NT2/D1 (cell line): ENCODE measurements at regions not wholly inside any gene's neighbourhood (a gene's known extent, or its start where the extent isn't known, plus 50 kb on each side); places are given as distances from the start of the nearest gene placed in this dataset.

ENCODE experiments used
- YY1 ChIP-seq: IDR thresholded peaks from 2 replicates; pipeline ENCODE4 v1.6.1; 2011; ENCODE audit not compliant: insufficient read length, insufficient read depth
- ZNF274 ChIP-seq: IDR thresholded peaks from 2 replicates; pipeline ENCODE4 v1.6.1; 2011; ENCODE audit warnings: mild to moderate bottlenecking, low read depth, low read length

DNA sequence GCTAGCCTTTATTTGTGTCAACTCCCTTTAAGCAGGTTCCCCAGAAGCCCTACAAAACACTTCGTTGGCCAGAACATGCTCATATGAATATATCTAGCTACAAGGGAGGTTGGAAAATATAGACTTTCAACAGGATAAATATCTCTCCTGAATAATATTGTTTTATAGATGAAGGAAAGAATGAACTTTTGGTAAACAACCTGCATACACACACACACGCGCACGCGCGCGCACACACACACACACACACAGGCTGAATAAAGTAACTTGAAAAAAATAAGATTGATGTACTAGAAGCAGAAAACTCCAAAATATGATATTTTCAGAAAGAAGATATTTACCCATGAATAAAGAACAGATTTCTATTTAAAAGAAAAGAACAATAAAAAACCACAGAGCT lies 72.4 kb upstream of the GADL1 start:
- TF ChIP-seq YY1 (no peak), ZNF274 (no peak)
